ENCODE measurements at regions not wholly inside any gene's neighbourhood (a gene's known extent, or its start where the extent isn't known, plus 50 kb on each side); places are given as distances from the start of the nearest gene placed in this dataset.

GRCh38 chr20:23244156-23244915 lies 106.3 kb upstream of the NXT1 start:
- H3K36me3 Mint-ChIP-seq (ENCODE audit: low read depth, unreplicated experiment) = peaks cover 2% of the 10 kb centered on the region
- Histone ChIP-seq H3K4me1 (ENCODE audit: insufficient read depth, low read length) (no peaks in the 10 kb centered on the region), H3K9me3 (ENCODE audit: insufficient read depth, low read depth, low read length) (no peaks in the 10 kb centered on the region), H4K20me1 (ENCODE audit: insufficient read depth, low read length) (no peaks in the 10 kb centered on the region), H3K4me3 (ENCODE audit: insufficient read depth, low read depth, low read length) (no peak overlapping the region), H3K79me2 (ENCODE audit: insufficient read depth, low read length) (no peaks in the 10 kb centered on the region), H3K36me3 (ENCODE audit: insufficient read depth, low read length) (no peaks in the 10 kb centered on the region), H3K9ac (ENCODE audit: low read length) (no peak overlapping the region), H3K27me3 (ENCODE audit: insufficient read depth, low read length) (no peaks in the 10 kb centered on the region), H3K27ac (ENCODE audit: low read depth, low read length) (no peak overlapping the region), H2AFZ (ENCODE audit: low read depth, low read length) (no peak overlapping the region), H3K4me2 (ENCODE audit: low read length) (no peak overlapping the region)
- DNase-seq (ENCODE audit: low read depth) = no peak
- peaks cover 4% of the 10 kb centered on the region for H3K9me3 Mint-ChIP-seq (ENCODE audit: unreplicated experiment)
- no peak overlapping the region for H3K4me3 Mint-ChIP-seq (ENCODE audit: unreplicated experiment)
- H3K27ac Mint-ChIP-seq (ENCODE audit: unreplicated experiment) = no peak overlapping the region
- H3K27me3 Mint-ChIP-seq (ENCODE audit: low read depth, unreplicated experiment) = peaks cover 9% of the 10 kb centered on the region
- no peak for FAIRE-seq
- TF ChIP-seq CTCF (IDR thresholded peaks at IDR 0.05; ENCODE audit: insufficient read depth, low read depth, low read length) = no peak
- no peak for TF ChIP-seq EZH2 (IDR thresholded peaks at IDR 0.05; ENCODE audit: insufficient read depth, low read length)
- H3K4me1 Mint-ChIP-seq (ENCODE audit: low read depth, unreplicated experiment) = no peaks in the 10 kb centered on the region

GRCh38 chr20:23243791-23244155 lies 106.8 kb upstream of the NXT1 start:
- Histone ChIP-seq H3K4me3 (ENCODE audit: insufficient read depth, low read depth, low read length) (no peak overlapping the region), H3K9me3 (ENCODE audit: insufficient read depth, low read depth, low read length) (no peaks in the 10 kb centered on the region), H3K9ac (ENCODE audit: low read length) (no peak overlapping the region), H3K79me2 (ENCODE audit: insufficient read depth, low read length) (no peaks in the 10 kb centered on the region), H3K4me2 (ENCODE audit: low read length) (no peak overlapping the region), H3K27ac (ENCODE audit: low read depth, low read length) (no peak overlapping the region), H3K36me3 (ENCODE audit: insufficient read depth, low read length) (no peaks in the 10 kb centered on the region), H4K20me1 (ENCODE audit: insufficient read depth, low read length) (no peaks in the 10 kb centered on the region), H3K27me3 (ENCODE audit: insufficient read depth, low read length) (no peaks in the 10 kb centered on the region), H2AFZ (ENCODE audit: low read depth, low read length) (no peak overlapping the region), H3K4me1 (ENCODE audit: insufficient read depth, low read length) (no peaks in the 10 kb centered on the region)
- peaks cover 2% of the 10 kb centered on the region for H3K36me3 Mint-ChIP-seq (ENCODE audit: low read depth, unreplicated experiment)
- DNase-seq (ENCODE audit: low read depth) (no peak), FAIRE-seq (no peak)
- peaks cover 14% of the 10 kb centered on the region for H3K27me3 Mint-ChIP-seq (ENCODE audit: low read depth, unreplicated experiment)
- H3K9me3 Mint-ChIP-seq (ENCODE audit: unreplicated experiment) = peaks cover 9% of the 10 kb centered on the region
- H3K4me3 Mint-ChIP-seq (ENCODE audit: unreplicated experiment) = no peak overlapping the region
- no peaks in the 10 kb centered on the region for H3K4me1 Mint-ChIP-seq (ENCODE audit: low read depth, unreplicated experiment)
- TF ChIP-seq EZH2 (IDR thresholded peaks at IDR 0.05; ENCODE audit: insufficient read depth, low read length) (no peak), CTCF (IDR thresholded peaks at IDR 0.05; ENCODE audit: insufficient read depth, low read depth, low read length) (no peak)
- H3K27ac Mint-ChIP-seq (ENCODE audit: unreplicated experiment) = no peak overlapping the region

GRCh38 chr20:23242556-23243180 lies 107.9 kb upstream of the NXT1 start:
- peaks cover 17% of the 10 kb centered on the region for H3K27me3 Mint-ChIP-seq (ENCODE audit: low read depth, unreplicated experiment)
- peaks cover 11% of the 10 kb centered on the region for H3K9me3 Mint-ChIP-seq (ENCODE audit: unreplicated experiment)
- DNase-seq (ENCODE audit: low read depth) (no peak), FAIRE-seq (no peak)
- Histone ChIP-seq H3K4me1 (ENCODE audit: insufficient read depth, low read length) (no peaks in the 10 kb centered on the region), H4K20me1 (ENCODE audit: insufficient read depth, low read length) (no peaks in the 10 kb centered on the region), H3K36me3 (ENCODE audit: insufficient read depth, low read length) (no peaks in the 10 kb centered on the region), H3K27ac (ENCODE audit: low read depth, low read length) (no peak overlapping the region), H3K4me2 (ENCODE audit: low read length) (no peak overlapping the region), H3K9ac (ENCODE audit: low read length) (no peak overlapping the region), H3K9me3 (ENCODE audit: insufficient read depth, low read depth, low read length) (no peaks in the 10 kb centered on the region), H3K4me3 (ENCODE audit: insufficient read depth, low read depth, low read length) (no peak overlapping the region), H3K27me3 (ENCODE audit: insufficient read depth, low read length) (no peaks in the 10 kb centered on the region), H2AFZ (ENCODE audit: low read depth, low read length) (no peak overlapping the region), H3K79me2 (ENCODE audit: insufficient read depth, low read length) (no peaks in the 10 kb centered on the region)
- H3K27ac Mint-ChIP-seq (ENCODE audit: unreplicated experiment) = no peak overlapping the region
- H3K4me1 Mint-ChIP-seq (ENCODE audit: low read depth, unreplicated experiment) = no peaks in the 10 kb centered on the region
- TF ChIP-seq CTCF (IDR thresholded peaks at IDR 0.05; ENCODE audit: insufficient read depth, low read depth, low read length) (no peak), EZH2 (IDR thresholded peaks at IDR 0.05; ENCODE audit: insufficient read depth, low read length) (no peak)
- H3K4me3 Mint-ChIP-seq (ENCODE audit: unreplicated experiment) = no peak overlapping the region
- peaks cover 2% of the 10 kb centered on the region for H3K36me3 Mint-ChIP-seq (ENCODE audit: low read depth, unreplicated experiment)
